HG02943 (cell line): ENCODE measurements at regions not wholly inside any gene's neighbourhood (a gene's known extent, or its start where the extent isn't known, plus 50 kb on each side); places are given as distances from the start of the nearest gene placed in this dataset.

ENCODE experiments used
- ATAC-seq: cut with Tn5 transposase; IDR thresholded peaks from one replicate; pipeline ENCODE4 v1.9.1; 2021; ENCODE audit warnings: mild to moderate bottlenecking, low read depth, moderate library complexity; ENCODE audit not compliant: unreplicated experiment

GRCh38 chr1:63269571-63269970 lies 52.8 kb upstream of the FOXD3 start:
- no peak for ATAC-seq
